A673 (cell line): ENCODE measurements at regions not wholly inside any gene's neighbourhood (a gene's known extent, or its start where the extent isn't known, plus 50 kb on each side); places are given as distances from the start of the nearest gene placed in this dataset.
A peak's percentile ranks its signal among the peaks of the same experiment; 100 is the strongest.

Experiments
- BruUV-seq: library from RNA; stranded (reverse); fragments of 400-500 nt; replicated peaks from 2 replicates; lab custom pipeline; 2021; lab: Mats Ljungman, UMichigan
- CTCF ChIA-PET: fragments of 300-600 bp; sonication (Branson Sonifier 250); formaldehyde crosslinking; loops from one replicate; lab custom pipeline; 2022; ENCODE audit warnings: antibody characterized with exemption; lab: Charles Lee
- POLR2A ChIA-PET: fragments of 300-600 bp; sonication (Branson Sonifier 250); formaldehyde crosslinking; loops from one replicate; lab custom pipeline; 2022; ENCODE audit warnings: antibody characterized with exemption; ENCODE audit not compliant: low non-redundant PET; lab: Charles Lee
- DNase-seq: peaks from one replicate; pipeline ENCODE4 v3.0.0-alpha.2; 2015; ENCODE audit warnings: low spot score
- H3K27ac ChIP-seq: fragments of 200-600 bp; sonication (generic); 2 replicates; pipeline ENCODE4 v1.5.1; 2016; ENCODE audit warnings: mixed run types, low read depth, mild to moderate bottlenecking, mixed read lengths, antibody characterized with exemption, low read length; ENCODE audit not compliant: poor library complexity, severe bottlenecking
- H3K27me3 ChIP-seq: fragments of 200-600 bp; sonication (generic); replicated peaks from 2 replicates; pipeline ENCODE4 v1.6.1; 2017; ENCODE audit warnings: mixed run types, low read depth, mild to moderate bottlenecking, mixed read lengths, antibody characterized with exemption, low read length; ENCODE audit not compliant: insufficient read depth, poor library complexity
- H3K36me3 ChIP-seq: fragments of 200-600 bp; sonication (generic); 2 replicates; pipeline ENCODE4 v1.6.1; 2016; ENCODE audit warnings: mixed run types, mild to moderate bottlenecking, mixed read lengths, antibody characterized with exemption, low read length; ENCODE audit not compliant: insufficient read depth, poor library complexity, severe bottlenecking
- H3K4me1 ChIP-seq: fragments of 200-600 bp; sonication (generic); 2 replicates; pipeline ENCODE4 v1.6.1; 2017; ENCODE audit warnings: mixed run types, mild to moderate bottlenecking, mixed read lengths, antibody characterized with exemption, low read length; ENCODE audit not compliant: insufficient read depth, poor library complexity, severe bottlenecking
- H3K4me3 ChIP-seq: fragments of 200-600 bp; sonication (generic); 2 replicates; pipeline ENCODE4 v1.5.1; 2016; ENCODE audit warnings: low read depth, mixed run types, mild to moderate bottlenecking, mixed read lengths, low read length; ENCODE audit not compliant: poor library complexity, severe bottlenecking
- H3K9me3 ChIP-seq: fragments of 200-600 bp; sonication (generic); 2 replicates; pipeline ENCODE4 v1.6.1; 2016; ENCODE audit warnings: mixed run types, low read depth, mild to moderate bottlenecking, mixed read lengths, antibody characterized with exemption, low read length; ENCODE audit not compliant: poor library complexity, severe bottlenecking
- EZH2 ChIP-seq: fragments of 200-600 bp; sonication (generic); IDR thresholded peaks from 2 replicates; pipeline ENCODE4 v1.6.1; 2017; ENCODE audit warnings: borderline replicate concordance, low read depth, mild to moderate bottlenecking, mixed read lengths, antibody characterized with exemption, low read length; ENCODE audit not compliant: poor library complexity, severe bottlenecking
- intact Hi-C: fragments of 100-400 bp; cut with micrococcal nuclease; formaldehyde crosslinking; loops from one replicate; pipeline ENCODE4 v1.10.0; 2022; ENCODE audit not compliant: unreplicated experiment
- TF ChIP-seq, protein P1 (sequence below): fragments of 300-800, 200-600 bp; sonication (generic); conservative IDR thresholded peaks from 2 replicates; pipeline ENCODE4 v1.5.1; 2017; ENCODE audit warnings: low read depth, mild to moderate bottlenecking, antibody characterized with exemption, low read length, moderate library complexity, mixed read lengths

DNA sequence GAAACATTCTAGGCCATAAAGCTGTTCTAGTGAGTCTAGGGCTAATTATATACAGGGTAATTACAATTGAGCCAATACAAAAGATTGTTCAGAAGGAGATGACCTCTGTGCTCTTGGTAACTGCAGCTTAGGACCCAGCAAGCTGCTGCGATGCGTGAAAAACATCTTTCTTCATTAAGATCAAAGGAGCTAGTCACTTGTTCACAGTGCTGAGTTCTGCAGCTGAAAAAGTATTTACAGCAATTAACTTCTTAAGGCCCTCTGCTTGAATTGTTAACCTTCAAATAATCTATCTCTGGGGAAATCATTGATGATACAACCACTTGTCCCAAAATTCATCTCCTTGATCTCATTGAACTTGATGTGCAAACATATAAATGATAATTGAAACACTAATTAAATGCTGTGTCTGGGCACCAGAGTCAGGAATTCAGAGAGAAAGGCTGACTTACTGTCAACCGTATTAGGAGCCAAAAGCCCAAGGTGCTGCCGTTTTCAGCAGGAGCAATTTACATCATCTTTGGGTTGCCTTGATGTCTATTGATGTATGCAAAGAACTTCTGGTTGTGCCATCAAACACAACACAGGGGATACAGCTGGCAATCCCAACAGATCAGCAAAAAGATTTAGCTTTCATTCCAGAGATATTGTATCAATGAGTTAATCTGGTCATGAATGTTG is 213.0 kb downstream of the NECTIN3 start:
- intact Hi-C loops, result no loop called here
- no peak overlapping the region for H3K4me3 ChIP-seq
- CTCF ChIA-PET, result no interaction called here
- TF ChIP-seq, protein P1, sequence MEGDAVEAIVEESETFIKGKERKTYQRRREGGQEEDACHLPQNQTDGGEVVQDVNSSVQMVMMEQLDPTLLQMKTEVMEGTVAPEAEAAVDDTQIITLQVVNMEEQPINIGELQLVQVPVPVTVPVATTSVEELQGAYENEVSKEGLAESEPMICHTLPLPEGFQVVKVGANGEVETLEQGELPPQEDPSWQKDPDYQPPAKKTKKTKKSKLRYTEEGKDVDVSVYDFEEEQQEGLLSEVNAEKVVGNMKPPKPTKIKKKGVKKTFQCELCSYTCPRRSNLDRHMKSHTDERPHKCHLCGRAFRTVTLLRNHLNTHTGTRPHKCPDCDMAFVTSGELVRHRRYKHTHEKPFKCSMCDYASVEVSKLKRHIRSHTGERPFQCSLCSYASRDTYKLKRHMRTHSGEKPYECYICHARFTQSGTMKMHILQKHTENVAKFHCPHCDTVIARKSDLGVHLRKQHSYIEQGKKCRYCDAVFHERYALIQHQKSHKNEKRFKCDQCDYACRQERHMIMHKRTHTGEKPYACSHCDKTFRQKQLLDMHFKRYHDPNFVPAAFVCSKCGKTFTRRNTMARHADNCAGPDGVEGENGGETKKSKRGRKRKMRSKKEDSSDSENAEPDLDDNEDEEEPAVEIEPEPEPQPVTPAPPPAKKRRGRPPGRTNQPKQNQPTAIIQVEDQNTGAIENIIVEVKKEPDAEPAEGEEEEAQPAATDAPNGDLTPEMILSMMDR, result no peak
- no peak for TF ChIP-seq EZH2
- no peaks in the 10 kb centered on the region for H3K9me3 ChIP-seq
- no peaks in the 10 kb centered on the region for H3K36me3 ChIP-seq
- POLR2A ChIA-PET, result no interaction called here
- no peaks in the 10 kb centered on the region for H3K27me3 ChIP-seq
- DNase-seq, result no peak
- BruUV-seq, result no TSS peak
- no peak overlapping the region for H3K27ac ChIP-seq
- H3K4me1 ChIP-seq, result no peaks in the 10 kb centered on the region

DNA sequence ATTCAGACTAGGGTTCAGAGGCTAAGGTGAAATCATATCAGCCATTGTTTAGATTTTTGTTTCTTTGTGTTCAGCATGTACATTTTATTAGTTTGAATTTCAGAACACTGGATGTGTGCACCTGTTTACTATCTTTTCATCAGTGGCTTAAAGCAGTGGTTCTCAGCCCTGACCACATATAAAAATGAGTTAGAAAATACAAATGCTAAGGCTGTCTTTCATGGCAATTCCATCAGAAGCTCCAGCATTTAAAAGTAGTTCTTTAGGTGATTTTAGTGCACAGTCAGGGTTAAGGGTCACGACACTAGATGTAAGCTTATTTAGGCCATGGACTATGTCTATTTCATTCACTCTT is 213.5 kb downstream of the NECTIN3 start:
- Histone ChIP-seq H3K27ac (no peak overlapping the region), H3K36me3 (no peaks in the 10 kb centered on the region), H3K4me1 (no peaks in the 10 kb centered on the region), H3K4me3 (no peak overlapping the region), H3K9me3 (no peaks in the 10 kb centered on the region), H3K27me3 (no peaks in the 10 kb centered on the region)
- TF ChIP-seq, protein P1, result no peak
- TF ChIP-seq EZH2, result no peak
- ChIA-PET CTCF (no interaction called here), POLR2A (no interaction called here)
- BruUV-seq, result no TSS peak
- intact Hi-C loops, result no loop called here
- DNase-seq, result no peak

DNA sequence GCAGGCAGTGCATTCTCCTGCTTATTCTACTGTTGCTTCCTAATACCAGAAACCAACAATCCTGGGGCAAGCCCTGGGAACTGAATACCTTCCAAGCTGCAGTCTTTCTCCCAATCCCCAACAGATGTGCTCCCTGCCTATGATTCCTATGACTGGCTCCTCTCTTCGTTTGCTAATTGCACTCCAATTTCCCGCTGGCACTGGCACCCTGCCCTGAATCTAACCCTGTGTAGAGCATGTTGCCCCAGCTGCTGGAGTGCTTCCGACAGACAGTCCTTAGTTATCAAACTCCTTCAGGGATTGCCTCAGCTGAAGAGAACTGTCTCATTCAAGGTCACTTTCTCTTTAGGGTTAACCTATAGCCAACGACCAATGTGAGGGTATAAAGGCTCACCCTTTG is 214.1 kb downstream of the NECTIN3 start:
- no peak overlapping the region for H3K4me3 ChIP-seq
- H3K4me1 ChIP-seq, result no peaks in the 10 kb centered on the region
- H3K27me3 ChIP-seq, result no peaks in the 10 kb centered on the region
- H3K27ac ChIP-seq, result no peak overlapping the region
- TF ChIP-seq EZH2, result no peak
- TF ChIP-seq, protein P1, result no peak
- BruUV-seq, result no TSS peak
- DNase-seq, result peak; percentile 56
- no peaks in the 10 kb centered on the region for H3K36me3 ChIP-seq
- no peaks in the 10 kb centered on the region for H3K9me3 ChIP-seq
- ChIA-PET CTCF (no interaction called here), POLR2A (no interaction called here)
- intact Hi-C loops, result no loop called here
